ENCODE measurements at regions not wholly inside any gene's neighbourhood (a gene's known extent, or its start where the extent isn't known, plus 50 kb on each side); places are given as distances from the start of the nearest gene placed in this dataset.

DNA sequence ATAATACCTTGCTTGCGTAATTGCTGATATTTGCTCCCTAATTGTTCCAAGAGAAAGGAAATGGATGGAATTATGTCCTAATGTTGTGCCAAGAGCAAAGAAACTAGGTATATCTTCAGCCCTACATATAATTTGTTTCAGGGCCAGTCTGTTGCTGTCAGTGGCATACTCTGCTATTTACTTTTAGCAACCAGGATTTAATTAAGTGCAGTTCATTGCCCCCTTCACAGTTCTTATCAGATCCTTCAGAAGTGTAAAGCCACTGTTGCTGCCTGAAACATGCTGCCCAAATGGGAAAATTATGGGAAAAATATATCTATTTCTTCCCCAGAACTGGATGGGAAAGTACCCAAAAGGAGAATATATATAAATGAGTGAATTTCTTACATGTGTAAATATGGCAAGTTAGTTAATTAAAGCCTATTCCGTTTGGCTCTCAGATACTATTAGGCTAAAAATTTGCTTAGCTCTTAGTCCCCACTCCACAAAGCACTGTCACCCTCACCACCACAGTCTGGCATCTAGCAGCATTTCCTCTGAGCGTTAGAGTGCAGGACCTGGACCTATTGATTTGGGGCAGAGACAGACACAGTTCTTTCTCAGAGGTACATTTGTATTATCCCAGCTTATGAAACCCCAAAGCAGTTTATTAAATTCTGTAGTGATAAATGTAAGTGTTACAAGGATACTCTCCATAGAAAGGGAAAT lies 72.8 kb upstream of the DTNA start:
- no peak for DNase-seq (ENCODE audit: low read depth, low spot score)

DNA sequence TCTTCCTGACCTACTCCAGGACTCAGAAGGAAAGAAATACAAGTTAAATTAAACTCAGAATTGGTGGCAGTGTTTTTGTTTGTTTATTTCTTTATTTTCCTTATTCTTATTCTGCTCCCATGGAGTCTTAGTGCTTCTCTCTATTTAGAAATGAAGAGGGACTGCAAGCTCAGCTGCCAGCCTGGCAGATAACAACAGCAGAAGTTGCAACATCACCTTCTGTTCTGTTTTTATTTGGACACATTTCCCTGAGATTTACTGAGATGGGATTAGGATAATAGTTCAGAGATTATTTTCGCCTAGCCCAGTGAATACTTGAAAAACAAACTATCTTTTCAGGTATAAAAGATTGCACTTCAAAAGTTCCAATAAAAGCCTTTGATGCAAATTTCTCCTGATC lies 70.4 kb upstream of the DTNA start:
- no peak for DNase-seq (ENCODE audit: low read depth, low spot score)

DNA sequence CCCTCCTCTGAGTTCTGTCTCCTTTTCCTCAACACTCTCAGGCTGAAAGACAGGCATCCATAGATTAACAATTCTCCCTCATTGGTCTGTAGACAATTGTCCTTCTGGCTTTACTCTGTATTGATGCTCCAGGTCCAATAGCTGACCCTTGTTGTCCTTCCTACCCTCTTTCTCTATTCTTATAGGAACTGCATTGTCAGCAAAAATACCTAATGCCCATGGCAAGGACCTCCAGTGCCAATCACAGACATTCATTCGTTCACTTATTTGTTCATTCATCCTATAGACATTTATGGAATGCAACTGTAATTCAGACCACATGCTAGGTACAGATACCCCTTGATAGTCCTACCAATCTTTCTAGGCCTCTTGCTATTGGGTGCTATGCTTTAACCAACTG lies 69.8 kb upstream of the DTNA start:
- no peak for DNase-seq (ENCODE audit: low read depth, low spot score)

- no peak for DNase-seq (ENCODE audit: low read depth, low spot score)
These were observed 66.1 kb upstream of the DTNA start for GRCh38 chr18:34643989-34644388.

DNA sequence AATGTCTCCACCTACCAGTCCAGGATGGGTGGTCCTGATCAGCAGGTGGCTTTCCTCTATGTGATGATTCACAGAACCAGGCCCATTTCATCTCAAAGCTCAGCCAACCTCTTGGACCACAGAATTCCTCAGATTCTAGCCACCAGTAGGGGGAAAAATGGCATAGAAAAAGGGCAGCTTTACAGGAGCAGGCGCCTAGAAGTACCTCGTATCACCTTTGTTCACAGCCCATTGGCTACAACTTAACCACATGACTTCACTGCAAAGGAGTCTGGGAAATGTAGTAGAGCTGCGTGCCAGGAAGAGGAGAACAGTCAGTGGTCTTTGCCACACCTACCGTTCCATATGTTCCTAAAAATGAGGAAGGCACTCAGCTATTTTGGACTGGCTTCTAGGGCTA lies 62.8 kb upstream of the DTNA start:
- DNase-seq (ENCODE audit: low read depth, low spot score), result peak; percentile 74

DNA sequence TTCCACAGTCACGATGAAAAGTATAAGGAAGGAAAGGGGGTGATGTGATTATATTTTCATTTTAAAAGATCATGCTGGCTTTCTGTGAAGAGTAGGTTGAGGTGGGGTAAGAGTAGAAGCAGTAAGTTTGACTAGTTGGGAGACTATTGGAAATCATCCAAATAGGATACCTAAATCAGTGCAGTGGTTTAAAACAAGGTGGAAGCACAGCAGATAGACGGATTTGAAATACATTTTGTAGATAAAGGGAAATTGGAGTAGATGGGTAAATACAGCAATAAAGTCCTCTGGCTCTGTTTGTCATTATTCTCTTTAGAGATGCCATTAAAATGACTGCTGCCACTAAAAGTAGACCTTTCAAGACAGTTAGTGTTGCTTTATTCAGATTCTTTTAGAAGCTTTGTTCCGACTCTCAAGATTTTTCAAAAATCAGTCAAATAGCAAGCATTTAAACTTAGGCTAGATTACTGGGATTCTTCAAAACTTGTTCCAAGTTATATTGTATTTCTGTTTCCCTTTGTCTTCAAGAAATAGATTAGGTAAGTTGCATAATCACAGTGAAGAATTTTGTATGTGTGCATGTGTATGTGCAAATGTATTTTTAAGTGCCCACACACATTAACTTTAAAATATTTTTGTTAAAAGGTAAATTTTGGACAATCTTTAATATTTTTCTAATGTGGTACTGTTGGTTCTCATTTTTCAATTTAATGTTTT lies 61.7 kb upstream of the DTNA start:
- DNase-seq (ENCODE audit: low read depth, low spot score), result no peak

DNA sequence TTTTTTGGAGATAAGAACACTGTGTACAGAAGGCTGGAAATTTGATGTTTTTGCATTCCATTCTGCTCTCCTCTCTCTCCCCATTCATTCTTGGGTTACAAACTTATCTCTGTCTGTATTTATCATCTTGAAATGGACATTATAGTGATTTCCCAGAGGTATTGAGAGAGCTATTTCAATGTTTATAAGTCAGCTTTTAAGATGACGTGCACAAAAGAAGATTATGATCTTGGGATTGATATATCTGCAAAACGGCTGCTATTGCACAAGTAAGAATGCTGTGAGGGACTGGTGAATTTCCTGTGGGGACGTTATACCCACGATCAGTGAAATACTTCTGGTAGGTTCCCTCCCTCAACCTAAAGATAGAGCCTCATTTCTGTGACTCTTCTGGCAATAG lies 61.0 kb upstream of the DTNA start:
- no peak for DNase-seq (ENCODE audit: low read depth, low spot score)

- no peak for DNase-seq (ENCODE audit: low read depth, low spot score)
These were observed 60.0 kb upstream of the DTNA start for GRCh38 chr18:34650121-34650545.

- no peak for DNase-seq (ENCODE audit: low read depth, low spot score)
These were observed 58.3 kb upstream of the DTNA start for GRCh38 chr18:34651586-34652369.

GRCh38 chr18:34655131-34655530 lies 55.0 kb upstream of the DTNA start:
- no peak for DNase-seq (ENCODE audit: low read depth, low spot score)

DNA sequence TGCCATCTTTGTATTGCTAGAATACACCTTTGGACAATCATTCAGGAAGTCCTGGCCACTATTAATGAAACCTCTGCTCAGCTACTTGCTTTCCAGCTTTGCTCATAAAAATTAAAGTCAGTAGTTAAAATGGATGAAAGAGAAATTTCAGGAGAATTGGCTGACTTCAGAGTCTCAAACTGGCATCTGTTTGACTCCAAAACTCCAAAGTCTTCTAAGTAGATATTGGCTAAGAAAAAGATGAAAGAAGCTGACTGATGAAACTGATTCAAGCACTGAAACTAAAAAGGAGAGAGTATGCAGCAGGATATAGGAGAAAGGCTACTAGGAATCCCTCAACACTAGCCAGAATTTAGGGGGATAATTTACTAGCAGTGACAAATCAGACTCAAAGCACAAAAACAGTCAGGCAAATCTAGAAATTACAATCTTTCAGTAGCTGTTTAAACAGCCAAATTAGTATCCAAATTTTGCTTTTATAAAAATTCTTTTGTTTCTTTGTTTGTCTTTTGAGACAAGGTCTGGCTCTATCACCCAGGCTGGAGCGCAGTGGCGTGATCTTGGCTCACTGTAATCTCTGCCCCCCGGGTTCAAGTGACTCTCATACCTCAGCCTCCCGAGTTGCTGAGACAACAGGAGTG lies 52.1 kb upstream of the DTNA start:
- no peak for DNase-seq (ENCODE audit: low read depth, low spot score)

- peak; percentile 86 for DNase-seq (ENCODE audit: low read depth, low spot score)
These were observed 50.2 kb upstream of the DTNA start for GRCh38 chr18:34659579-34660517.
